WTC11 (cell line): ENCODE measurements at regions not wholly inside any gene's neighbourhood (a gene's known extent, or its start where the extent isn't known, plus 50 kb on each side); places are given as distances from the start of the nearest gene placed in this dataset.

Experiments
- ATAC-seq: fragments of 200-7000 bp; cut with Tn5 transposase; 2 replicates; pipeline ENCODE4 v1.10.0; 2021; ENCODE audit warnings: mild to moderate bottlenecking, moderate library complexity
- CTCF ChIA-PET: fragments of 300-600 bp; sonication (Branson Sonifier 250); formaldehyde crosslinking; loops from one replicate; lab custom pipeline; 2021; ENCODE audit warnings: antibody characterized with exemption; lab: Charles Lee
- POLR2A ChIA-PET: fragments of 350-600 bp; sonication (Branson Sonifier 250); formaldehyde crosslinking; loops from one replicate; lab custom pipeline; 2021; ENCODE audit warnings: antibody characterized with exemption; lab: Charles Lee
- DNase-seq: peaks from one replicate; pipeline ENCODE4 v3.0.0; 2021; ENCODE audit warnings: low spot score
- H3K27ac Mint-ChIP-seq: 2 replicates; pipeline ENCODE4 v1.8.0; 2021; ENCODE audit warnings: mixed read lengths
- H3K27me3 Mint-ChIP-seq: 2 replicates; pipeline ENCODE4 v1.8.0; 2021; ENCODE audit warnings: low read depth, mild to moderate bottlenecking, moderate library complexity, mixed read lengths
- H3K36me3 Mint-ChIP-seq: 2 replicates; pipeline ENCODE4 v1.8.0; 2021; ENCODE audit warnings: mixed read lengths
- H3K4me1 Mint-ChIP-seq: 2 replicates; pipeline ENCODE4 v1.8.0; 2022; ENCODE audit warnings: mixed read lengths
- H3K4me3 Mint-ChIP-seq: 2 replicates; pipeline ENCODE4 v1.8.0; 2021; ENCODE audit warnings: mild to moderate bottlenecking, moderate library complexity, mixed read lengths
- H3K9me3 Mint-ChIP-seq: 2 replicates; pipeline ENCODE4 v1.8.0; 2021; ENCODE audit warnings: mixed read lengths
- AR ChIP-seq: fragments of 250-450 bp; sonication (Bioruptor Pico); IDR thresholded peaks from 2 replicates; pipeline ENCODE4 v1.9.0; 2021; ENCODE audit warnings: mild to moderate bottlenecking
- CREM ChIP-seq: sonication (generic); formaldehyde crosslinking; IDR thresholded peaks from 2 replicates; pipeline ENCODE4 v1.8.1; 2022; ENCODE audit warnings: mild to moderate bottlenecking, missing genetic modification reagents, moderate library complexity
- CTCF ChIP-seq: fragments of 200-600 bp; IDR thresholded peaks from 2 replicates; pipeline ENCODE4 v1.8.0; 2022; ENCODE audit warnings: antibody characterized with exemption
- E2F1 ChIP-seq: sonication (generic); formaldehyde crosslinking; IDR thresholded peaks from 2 replicates; pipeline ENCODE4 v1.8.0; 2022; ENCODE audit warnings: mild to moderate bottlenecking, missing genetic modification reagents
- ELF4 ChIP-seq: sonication (generic); formaldehyde crosslinking; IDR thresholded peaks from 2 replicates; pipeline ENCODE4 v1.8.1; 2022; ENCODE audit warnings: low read depth, mild to moderate bottlenecking, moderate library complexity, missing genetic modification reagents
- GABPB1 ChIP-seq: sonication (generic); formaldehyde crosslinking; IDR thresholded peaks from 2 replicates; pipeline ENCODE4 v1.8.1; 2023; ENCODE audit warnings: mild to moderate bottlenecking, missing genetic modification reagents
- GTF2I ChIP-seq: fragments of 250-450 bp; sonication (Bioruptor Pico); conservative IDR thresholded peaks from 2 replicates; pipeline ENCODE4 v1.4.0; 2021; ENCODE audit warnings: mild to moderate bottlenecking
- HMGA2 ChIP-seq: fragments of 250-450 bp; sonication (Bioruptor Pico); IDR thresholded peaks from 2 replicates; pipeline ENCODE4 v1.4.0; 2021; ENCODE audit warnings: mild to moderate bottlenecking, moderate library complexity
- MAX ChIP-seq: sonication (generic); formaldehyde crosslinking; IDR thresholded peaks from 2 replicates; pipeline ENCODE4 v1.8.0; 2022; ENCODE audit warnings: mild to moderate bottlenecking, missing genetic modification reagents
- MYBL2 ChIP-seq: sonication (generic); formaldehyde crosslinking; IDR thresholded peaks from 2 replicates; pipeline ENCODE4 v1.8.1; 2023; ENCODE audit warnings: mild to moderate bottlenecking, moderate library complexity, missing genetic modification reagents
- NFATC4 ChIP-seq: fragments of 250-450 bp; sonication (Bioruptor Pico); IDR thresholded peaks from 2 replicates; pipeline ENCODE4 v1.9.0; 2021; ENCODE audit warnings: mild to moderate bottlenecking
- NR3C1 ChIP-seq: sonication (generic); formaldehyde crosslinking; conservative IDR thresholded peaks from 2 replicates; pipeline ENCODE4 v1.8.1; 2023; ENCODE audit warnings: low read depth, mild to moderate bottlenecking, missing genetic modification reagents
- PRRX2 ChIP-seq: fragments of 250-450 bp; sonication (Bioruptor Pico); IDR thresholded peaks from 2 replicates; pipeline ENCODE4 v1.8.0; 2021; ENCODE audit warnings: mild to moderate bottlenecking
- TP53 ChIP-seq: sonication (generic); formaldehyde crosslinking; IDR thresholded peaks from 2 replicates; pipeline ENCODE4 v1.8.1; 2023; ENCODE audit warnings: mild to moderate bottlenecking, missing genetic modification reagents
- ZNF532 ChIP-seq: fragments of 250-450 bp; sonication (Bioruptor Pico); IDR thresholded peaks from 2 replicates; pipeline ENCODE4 v1.9.0; 2021; ENCODE audit warnings: mild to moderate bottlenecking, borderline replicate concordance
- TF ChIP-seq, protein P1 (sequence below): sonication (generic); formaldehyde crosslinking; conservative IDR thresholded peaks from 2 replicates; pipeline ENCODE4 v1.8.1; 2022; ENCODE audit warnings: mild to moderate bottlenecking, missing genetic modification reagents
- TF ChIP-seq, protein P2 (sequence below): sonication (generic); formaldehyde crosslinking; IDR thresholded peaks from 2 replicates; pipeline ENCODE4 v1.8.0; 2022; ENCODE audit warnings: missing genetic modification reagents

DNA sequence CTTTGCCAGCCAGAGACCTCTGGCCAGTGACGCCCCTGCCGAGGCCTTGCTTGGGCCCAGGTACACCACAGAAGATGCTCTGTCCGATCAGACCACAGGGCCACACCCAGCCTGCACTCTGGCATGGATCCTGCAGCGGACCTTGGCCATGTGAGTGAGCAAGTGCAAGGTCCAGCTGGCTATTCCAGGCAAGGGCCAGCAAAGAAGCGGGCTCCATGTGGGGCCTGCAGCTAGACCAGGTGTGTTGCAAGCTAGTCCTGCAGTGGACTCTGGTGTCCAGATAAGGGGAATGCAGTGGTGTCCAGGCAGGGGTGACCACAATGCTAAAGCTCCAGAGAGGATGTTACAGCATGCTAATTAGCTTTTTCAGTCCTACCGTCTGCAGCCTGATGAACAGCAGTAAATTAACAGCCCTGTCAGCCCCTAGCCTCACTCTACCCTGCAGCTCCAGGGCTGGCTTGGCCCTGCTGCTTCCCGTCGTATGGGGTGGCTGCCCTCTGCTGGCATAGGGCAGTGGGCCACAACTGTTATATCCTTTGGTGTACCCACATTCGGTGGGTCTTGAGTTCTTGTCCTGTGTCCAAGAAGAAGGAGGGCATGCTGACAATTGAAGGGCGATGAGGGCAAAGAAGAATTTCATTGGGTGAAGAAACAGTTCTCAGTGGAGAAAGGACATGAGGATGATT, 284.5 kb upstream of the POU5F2 start:
- no peaks in the 10 kb centered on the region for H3K27me3 Mint-ChIP-seq
- ATAC-seq (peak; percentile 81), DNase-seq (peak; percentile 16)
- no peak overlapping the region for H3K27ac Mint-ChIP-seq
- POLR2A ChIA-PET: no interaction called here
- H3K36me3 Mint-ChIP-seq: no peaks in the 10 kb centered on the region; the same call in 1 of the 2 replicates
- CTCF ChIA-PET: interaction anchor here (0.7 to 1.5 kb wide), 4 partner anchors 13 to 224 kb away, joined by 3 to 4 read pairs (median 3); no protein-coding TSS in a partner anchor
- H3K4me3 Mint-ChIP-seq: no peak overlapping the region
- TF ChIP-seq TP53 (CRISPR knock-in tag) (no peak), MYBL2 (CRISPR knock-in tag) (no peak), NR3C1 (CRISPR knock-in tag) (no peak), GTF2I (CRISPR knock-in tag) (no peak), PRRX2 (CRISPR knock-in tag) (no peak), GABPB1 (CRISPR knock-in tag) (no peak), CREM (no peak), E2F1 (CRISPR knock-in tag) (no peak), ZNF532 (CRISPR knock-in tag) (no peak), MAX (CRISPR knock-in tag) (no peak)
- H3K4me1 Mint-ChIP-seq: peaks cover 21% of the 10 kb centered on the region
- peaks cover 18% of the 10 kb centered on the region for H3K9me3 Mint-ChIP-seq

DNA sequence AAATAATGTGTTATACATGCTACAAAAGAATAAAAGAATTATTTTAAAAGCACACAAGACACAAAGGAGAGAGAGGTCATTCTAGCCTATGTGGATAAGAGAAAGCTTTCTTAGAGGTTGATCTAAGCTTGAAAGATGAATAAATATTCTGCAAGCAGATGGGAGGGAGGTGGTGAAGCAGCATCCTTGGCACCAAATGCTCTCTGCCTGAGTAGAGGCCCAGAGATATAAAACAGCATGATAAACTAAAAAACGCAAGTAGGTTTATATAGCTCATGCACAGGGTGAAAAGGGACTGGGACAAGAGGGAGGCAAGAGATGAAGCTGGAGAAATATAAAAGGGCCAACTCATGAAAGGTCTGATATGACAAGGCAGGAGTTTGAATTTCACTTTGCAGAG, 283.2 kb upstream of the POU5F2 start:
- CTCF ChIA-PET: no interaction called here
- Mint-ChIP-seq H3K4me1 (peaks cover 21% of the 10 kb centered on the region), H3K27me3 (no peaks in the 10 kb centered on the region), H3K9me3 (peaks cover 17% of the 10 kb centered on the region), H3K36me3 (no peaks in the 10 kb centered on the region; the same call in 1 of the 2 replicates), H3K27ac (no peak overlapping the region), H3K4me3 (no peak overlapping the region)
- DNase-seq (no peak), ATAC-seq (no peak)
- POLR2A ChIA-PET: no interaction called here
- TF ChIP-seq ELF4 (CRISPR knock-in tag): no peak
- TF ChIP-seq, protein P1, sequence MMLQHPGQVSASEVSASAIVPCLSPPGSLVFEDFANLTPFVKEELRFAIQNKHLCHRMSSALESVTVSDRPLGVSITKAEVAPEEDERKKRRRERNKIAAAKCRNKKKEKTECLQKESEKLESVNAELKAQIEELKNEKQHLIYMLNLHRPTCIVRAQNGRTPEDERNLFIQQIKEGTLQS (CRISPR knock-in tag): no peak
- TF ChIP-seq, protein P2, sequence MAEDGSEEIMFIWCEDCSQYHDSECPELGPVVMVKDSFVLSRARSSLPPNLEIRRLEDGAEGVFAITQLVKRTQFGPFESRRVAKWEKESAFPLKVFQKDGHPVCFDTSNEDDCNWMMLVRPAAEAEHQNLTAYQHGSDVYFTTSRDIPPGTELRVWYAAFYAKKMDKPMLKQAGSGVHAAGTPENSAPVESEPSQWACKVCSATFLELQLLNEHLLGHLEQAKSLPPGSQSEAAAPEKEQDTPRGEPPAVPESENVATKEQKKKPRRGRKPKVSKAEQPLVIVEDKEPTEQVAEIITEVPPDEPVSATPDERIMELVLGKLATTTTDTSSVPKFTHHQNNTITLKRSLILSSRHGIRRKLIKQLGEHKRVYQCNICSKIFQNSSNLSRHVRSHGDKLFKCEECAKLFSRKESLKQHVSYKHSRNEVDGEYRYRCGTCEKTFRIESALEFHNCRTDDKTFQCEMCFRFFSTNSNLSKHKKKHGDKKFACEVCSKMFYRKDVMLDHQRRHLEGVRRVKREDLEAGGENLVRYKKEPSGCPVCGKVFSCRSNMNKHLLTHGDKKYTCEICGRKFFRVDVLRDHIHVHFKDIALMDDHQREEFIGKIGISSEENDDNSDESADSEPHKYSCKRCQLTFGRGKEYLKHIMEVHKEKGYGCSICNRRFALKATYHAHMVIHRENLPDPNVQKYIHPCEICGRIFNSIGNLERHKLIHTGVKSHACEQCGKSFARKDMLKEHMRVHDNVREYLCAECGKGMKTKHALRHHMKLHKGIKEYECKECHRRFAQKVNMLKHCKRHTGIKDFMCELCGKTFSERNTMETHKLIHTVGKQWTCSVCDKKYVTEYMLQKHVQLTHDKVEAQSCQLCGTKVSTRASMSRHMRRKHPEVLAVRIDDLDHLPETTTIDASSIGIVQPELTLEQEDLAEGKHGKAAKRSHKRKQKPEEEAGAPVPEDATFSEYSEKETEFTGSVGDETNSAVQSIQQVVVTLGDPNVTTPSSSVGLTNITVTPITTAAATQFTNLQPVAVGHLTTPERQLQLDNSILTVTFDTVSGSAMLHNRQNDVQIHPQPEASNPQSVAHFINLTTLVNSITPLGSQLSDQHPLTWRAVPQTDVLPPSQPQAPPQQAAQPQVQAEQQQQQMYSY (CRISPR knock-in tag): no peak
- no peak for TF ChIP-seq NFATC4
- no peak for TF ChIP-seq AR (CRISPR knock-in tag)
- no peak for TF ChIP-seq HMGA2 (CRISPR knock-in tag)
- no peak for TF ChIP-seq CTCF
